ENCODE measurements at regions not wholly inside any gene's neighbourhood (a gene's known extent, or its start where the extent isn't known, plus 50 kb on each side); places are given as distances from the start of the nearest gene placed in this dataset.

- DNase-seq: no peak
Observed at GRCh38 chr11:69394234-69394868, 87.1 kb upstream of the LINC01488 start.

GRCh38 chr11:69394869-69395246, 86.6 kb upstream of the LINC01488 start:
- no peak for DNase-seq

DNA sequence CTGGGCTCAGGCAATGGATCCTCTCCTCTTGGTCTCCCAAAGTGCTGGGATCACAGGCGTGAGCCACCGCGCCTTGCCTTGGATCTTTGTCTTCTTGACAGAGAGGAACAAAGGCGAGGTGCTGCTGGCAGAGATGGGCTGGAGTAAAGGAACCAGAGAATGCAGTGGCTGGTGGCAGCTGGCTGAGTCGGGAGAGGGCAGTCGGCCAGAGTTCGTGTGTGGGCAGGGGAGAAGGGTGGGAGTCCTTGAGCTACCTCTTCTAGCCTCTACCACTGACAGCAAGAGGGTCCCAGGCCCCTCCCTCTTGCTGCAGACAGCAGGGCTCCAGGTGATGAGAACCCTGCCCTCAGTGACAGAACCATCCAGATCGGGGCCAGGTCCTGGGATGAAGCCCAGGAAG, 86.2 kb upstream of the LINC01488 start:
- DNase-seq: no peak

DNA sequence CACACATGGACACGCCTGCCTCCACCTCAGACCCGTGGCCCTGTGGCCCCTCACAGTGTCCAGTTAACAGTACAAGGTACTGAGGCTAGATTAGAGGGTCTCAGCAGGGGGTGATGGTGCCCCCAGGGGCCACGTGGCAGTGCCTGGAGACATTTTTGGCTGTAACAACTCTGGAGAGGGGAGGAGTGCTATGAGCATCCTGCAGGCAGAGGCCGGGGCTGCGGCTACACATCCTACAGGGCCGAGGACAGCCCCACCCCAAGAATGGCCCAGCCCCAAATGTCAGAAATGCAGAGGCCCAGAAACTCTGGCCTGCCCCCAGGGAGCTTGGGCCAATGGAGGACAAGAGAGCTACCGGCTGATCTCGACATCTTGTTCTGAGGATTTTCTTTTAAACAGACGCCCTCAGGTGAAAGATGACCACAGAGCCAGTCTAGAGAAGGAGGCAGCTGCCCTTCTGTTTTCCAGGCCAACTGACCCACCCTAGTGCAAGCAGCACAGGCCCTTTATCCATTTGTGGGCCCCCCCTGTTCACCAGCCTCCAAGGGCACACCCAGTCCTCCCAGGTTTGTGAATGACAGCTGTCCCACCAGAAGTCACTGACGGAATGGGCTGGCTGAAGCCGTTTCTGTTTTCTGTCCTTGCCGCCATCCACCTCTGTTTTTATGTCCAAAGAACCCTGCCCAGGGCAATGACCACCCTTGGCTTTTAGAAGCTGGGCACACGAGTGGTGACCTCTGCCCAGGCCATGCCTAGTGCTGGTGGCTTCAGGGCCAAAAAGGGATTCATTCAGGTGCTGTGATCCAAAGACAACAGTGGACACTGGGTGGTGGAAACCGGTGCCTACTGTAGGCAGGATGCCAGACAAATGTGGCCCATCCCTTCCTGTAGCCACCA, 85.2 kb upstream of the LINC01488 start:
- DNase-seq: no peak

DNA sequence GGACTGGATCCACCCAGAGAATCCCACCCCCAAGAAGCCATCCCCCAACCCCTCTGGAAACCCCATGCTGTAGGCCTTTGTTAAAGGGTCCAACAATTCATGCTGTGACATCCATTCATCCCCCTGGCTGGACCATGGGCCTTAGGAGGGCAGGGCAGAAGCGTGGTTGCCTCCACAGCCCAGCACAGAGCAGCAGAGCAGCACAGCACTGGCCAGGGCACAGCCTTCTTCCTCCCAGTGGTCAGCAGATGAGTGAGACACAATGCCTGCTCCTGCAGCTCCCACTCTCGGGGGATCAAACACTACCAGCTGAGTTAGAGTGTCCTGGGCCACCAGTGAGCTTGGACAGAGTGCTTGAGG, 84.5 kb upstream of the LINC01488 start:
- DNase-seq: no peak

DNA sequence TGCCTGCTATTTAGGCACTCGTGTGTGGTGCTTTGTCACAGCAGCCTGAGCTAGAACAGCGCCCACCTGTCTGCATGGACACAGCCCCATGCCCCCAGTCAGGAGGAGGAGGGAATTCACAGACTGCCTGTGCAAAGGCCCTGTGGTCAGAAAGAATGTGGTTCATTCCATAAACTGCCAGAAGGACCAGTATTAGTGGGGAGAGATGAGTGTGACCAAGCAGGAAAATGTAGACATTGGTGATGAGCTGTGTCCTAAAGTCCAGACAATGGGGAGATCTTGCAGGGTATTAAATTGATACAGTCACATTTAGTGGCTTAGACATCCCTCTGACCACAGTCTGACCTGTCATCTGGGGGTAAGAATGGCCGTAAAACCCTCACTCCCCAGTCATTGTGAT, 83.7 kb upstream of the LINC01488 start:
- DNase-seq: no peak

DNA sequence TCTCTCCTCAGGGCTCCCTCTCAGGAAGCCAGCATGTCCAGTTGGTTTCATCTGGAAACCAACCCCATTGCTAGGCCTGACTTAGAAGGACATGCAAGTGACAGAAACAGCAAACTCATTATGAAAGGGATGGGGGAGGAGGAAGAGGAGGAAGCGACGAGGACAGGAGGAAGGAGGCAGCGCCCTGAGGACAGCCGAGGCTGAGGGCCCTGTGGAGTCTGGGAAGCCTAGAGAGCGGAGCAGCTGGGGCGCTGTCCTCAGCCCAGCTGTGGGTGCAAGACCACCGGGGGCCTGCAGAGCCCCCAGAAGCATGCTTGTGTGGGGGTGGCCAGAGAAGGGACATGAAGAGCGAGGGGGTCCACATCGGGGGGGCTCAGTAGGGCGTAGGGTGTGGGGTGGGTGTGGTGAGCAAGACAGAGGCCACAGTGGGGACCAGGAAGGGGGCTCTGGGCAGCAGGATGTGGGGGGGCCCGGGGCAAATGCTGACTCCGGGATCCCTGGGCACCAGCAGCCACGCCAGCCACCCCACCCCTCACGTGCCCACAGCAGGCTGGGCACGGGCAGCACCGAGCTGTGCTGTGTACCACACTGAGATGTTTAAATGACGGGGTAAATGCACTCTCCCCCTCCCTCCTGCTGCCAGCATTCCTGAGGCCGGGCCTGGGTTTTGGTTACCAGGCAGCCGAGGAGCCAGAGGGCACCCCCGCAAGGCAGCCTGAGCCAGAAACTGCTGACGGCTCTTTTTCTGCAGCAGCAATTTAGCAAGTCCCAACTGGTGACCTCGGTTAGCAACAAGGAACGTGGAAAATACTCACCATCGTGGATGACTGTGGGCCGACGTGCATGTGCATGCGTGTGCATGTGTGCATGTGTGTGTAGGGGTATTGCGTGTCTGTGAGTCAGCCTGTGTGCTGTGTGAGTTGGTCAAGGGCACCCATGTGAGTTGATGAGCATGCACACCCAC, 82.7 kb upstream of the LINC01488 start:
- DNase-seq: peak; percentile 62

DNA sequence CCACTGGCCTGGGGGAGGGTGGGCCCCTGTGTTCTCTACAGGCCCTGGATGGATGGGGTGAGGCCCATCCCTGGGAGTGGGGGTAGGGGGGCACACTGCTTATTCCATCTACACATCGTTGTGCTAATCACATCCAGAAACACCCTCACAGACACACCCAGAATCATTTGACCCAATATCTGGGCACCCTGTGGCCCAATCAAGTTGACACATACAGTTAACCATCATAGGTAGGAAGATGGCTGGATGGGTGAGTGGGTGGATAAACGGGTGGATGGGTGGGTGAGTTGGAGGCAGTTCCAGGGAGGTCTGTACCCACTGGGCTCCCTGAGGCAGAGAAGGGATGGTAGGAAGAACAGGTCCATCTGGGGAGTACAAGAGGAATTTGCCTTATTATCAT, 81.3 kb upstream of the LINC01488 start:
- DNase-seq: no peak

DNA sequence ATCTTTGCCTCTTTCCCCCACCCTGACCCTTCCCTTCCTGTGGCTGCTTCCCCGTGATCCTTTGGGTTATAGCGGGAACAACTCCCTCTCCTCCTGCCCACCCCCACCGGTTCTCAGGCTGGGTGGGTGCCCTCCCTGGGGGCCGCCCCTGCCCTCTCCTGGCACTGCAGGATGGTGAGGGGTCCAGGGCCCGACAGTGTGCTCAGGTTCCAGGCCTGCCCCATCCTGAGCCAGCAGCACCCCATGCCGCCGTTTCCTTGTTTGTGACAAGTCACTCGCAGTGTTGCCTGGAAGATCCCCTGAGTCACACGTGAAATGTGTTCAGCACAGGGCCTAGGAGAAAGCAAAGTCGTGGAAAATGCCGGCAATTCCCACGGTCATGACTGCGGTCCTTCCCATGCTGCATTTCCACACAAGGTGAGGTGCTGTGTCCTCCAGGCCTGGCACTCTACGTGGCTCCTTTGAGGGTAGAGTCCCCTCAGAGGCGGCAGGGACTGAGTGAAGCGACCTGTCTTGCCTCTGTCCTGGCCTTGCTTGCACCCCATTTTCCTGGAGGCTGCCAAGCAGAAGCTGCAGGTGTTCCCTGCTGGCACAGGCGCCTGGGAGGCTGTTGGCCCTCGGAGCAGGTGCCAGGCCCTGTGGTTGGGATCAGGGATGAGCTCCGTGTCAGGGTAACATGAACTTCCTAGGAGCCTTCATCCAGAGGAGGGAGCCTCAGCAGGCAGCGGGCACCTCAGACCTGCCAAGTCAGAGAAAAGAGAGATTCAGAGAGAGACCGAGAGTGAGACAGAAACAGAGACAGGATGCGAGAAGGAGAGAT, 80.5 kb upstream of the LINC01488 start:
- no peak for DNase-seq

DNA sequence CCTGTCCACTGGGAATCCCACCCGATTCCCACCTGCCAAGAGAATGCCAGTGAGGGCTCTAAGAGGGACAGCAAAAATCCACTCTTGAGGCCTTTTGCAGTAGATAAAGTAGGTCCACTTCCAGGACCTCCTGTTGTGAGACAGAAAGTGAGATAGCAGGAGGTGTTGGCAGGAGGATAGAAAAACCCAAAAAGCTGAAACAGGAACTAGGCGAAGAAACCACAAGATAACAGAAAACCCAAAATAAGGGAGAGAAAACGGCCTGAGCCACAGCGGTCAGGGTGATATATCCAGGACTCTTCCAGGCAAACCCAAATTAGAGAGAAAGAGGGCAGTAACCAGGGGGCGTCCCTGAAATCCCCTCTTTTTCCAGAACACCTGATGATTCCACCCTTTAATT, 79.7 kb upstream of the LINC01488 start:
- no peak for DNase-seq

GRCh38 chr11:69402251-69402887, 79.1 kb upstream of the LINC01488 start:
- no peak for DNase-seq

GRCh38 chr11:69403556-69404215, 77.8 kb upstream of the LINC01488 start:
- peak; percentile 38 for DNase-seq

GRCh38 chr11:69406060-69406459, 75.4 kb upstream of the LINC01488 start:
- DNase-seq: no peak

- no peak for DNase-seq
Observed at GRCh38 chr11:69409812-69410645, 71.4 kb upstream of the LINC01488 start.

GRCh38 chr11:69411257-69411924, 70.1 kb upstream of the LINC01488 start:
- DNase-seq: no peak

DNA sequence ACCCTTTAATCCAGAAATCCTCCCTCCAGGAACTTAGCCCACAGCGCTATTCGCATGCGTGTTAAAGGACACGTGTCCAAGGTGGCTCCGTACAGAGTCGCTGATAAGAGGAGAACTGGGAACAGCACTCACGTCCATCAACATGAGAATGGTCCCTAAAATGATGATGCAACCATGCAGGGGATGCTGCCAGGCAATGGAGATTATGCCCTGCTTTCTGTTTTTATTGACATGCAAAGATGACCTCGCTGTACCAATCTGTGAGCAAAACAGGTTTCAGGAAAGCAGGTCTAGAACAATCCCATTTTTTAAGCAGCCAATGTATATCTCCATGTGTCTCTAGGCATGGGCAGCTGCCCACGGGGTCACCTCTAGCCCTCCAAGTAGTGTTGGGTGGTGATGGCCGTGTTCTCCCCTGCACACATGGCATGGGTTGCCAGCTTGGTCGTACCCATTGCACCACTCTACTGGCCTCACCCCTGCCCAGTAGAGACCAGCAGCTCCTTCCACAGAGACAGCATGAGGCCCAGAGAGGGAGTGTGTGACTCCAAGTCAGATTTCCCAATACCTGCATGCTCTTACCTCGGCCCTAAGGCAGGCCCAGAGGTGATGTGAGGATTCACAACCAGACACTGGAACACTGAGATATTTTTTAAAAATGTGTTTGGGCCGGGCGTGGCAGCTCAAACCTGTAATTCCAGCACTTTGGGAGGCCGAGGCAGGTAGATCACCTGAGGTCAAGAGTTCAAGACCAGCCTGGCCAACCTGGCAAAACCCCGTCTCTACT, 68.3 kb upstream of the LINC01488 start:
- DNase-seq: no peak

GRCh38 chr11:69413993-69414392, 67.5 kb upstream of the LINC01488 start:
- no peak for DNase-seq

DNA sequence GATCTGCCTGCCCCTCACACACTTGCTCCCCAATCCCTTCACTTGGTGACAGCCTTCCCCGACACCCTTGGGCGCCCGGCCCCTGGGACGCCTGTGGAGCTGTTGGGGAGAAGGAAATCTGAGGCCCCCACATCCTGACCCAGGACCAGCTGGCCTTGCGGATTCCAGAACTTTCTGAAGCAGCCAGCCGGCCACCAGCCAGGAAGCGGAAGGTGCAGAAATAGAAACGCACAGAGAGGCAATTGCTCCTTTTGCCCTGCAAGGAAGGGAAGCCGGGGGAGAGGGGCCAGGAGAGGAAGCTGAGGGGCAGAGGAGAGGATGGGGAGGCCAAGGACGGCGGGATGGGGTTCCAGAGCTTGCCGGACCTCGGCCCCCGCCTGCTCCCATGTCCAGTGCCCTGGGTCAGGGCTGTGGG, 66.7 kb upstream of the LINC01488 start:
- DNase-seq: no peak
